ENCODE measurements at regions not wholly inside any gene's neighbourhood (a gene's known extent, or its start where the extent isn't known, plus 50 kb on each side); places are given as distances from the start of the nearest gene placed in this dataset.
"Not testable (repeated sequence)": the region's sequence is repeated elsewhere in the genome, so short reads cannot be mapped to it uniquely, and the experiment has no call there.

DNA sequence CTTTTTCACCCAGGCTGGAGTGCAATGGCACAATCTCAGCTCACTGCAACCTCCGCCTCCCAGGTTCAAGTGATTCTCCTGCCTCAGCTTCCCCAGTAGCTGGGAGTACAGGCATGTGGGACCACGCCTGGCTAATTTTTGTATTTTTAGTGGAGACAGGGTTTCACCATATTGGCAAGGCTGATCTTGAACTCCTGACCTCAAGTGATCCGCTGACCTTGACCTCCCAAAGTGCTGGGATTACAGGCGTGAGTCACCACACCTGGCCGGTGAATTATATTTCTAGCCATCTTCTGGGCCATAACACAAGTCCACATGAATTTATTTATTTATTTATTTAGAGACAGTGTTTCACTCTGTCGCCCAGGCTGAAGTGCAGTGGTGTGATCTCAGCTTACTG lies 105.0 kb upstream of the XPO1 start:
- in situ Hi-C loops (cut with HindIII; ENCODE audit: low sequenced_read_pairs); DNase-seq (ENCODE audit: low spot score): not testable (repeated sequence)

GRCh38 chr2:61640406-61640805 lies 102.2 kb upstream of the XPO1 start:
- DNase-seq (ENCODE audit: low spot score), result no peak
- in situ Hi-C loops (cut with HindIII; ENCODE audit: low sequenced_read_pairs), result no loop called here

DNA sequence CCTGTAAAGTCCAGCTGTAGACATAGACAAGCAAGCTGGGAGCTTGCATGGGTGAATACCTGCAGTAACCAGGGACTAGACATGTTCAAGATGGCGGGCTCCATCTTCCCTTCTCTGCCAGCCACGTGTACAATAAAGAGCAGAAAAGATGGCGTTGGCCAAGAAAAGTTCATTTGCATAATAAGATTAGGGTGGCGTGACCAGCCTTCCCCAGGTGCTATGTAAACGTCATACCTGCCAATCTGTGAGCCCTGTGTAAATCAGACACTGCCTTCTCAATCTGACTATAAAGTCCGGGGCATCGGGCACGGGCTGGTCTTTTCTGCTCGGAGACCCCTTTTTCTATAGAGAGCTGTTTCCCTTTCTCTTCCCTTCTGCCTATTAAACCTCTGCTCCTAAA lies 101.6 kb upstream of the XPO1 start:
- in situ Hi-C loops (cut with HindIII; ENCODE audit: low sequenced_read_pairs), result no loop called here
- DNase-seq (ENCODE audit: low spot score), result no peak

- DNase-seq (ENCODE audit: low spot score), result no peak
- in situ Hi-C loops (cut with HindIII; ENCODE audit: low sequenced_read_pairs), result no loop called here
These were observed 98.5 kb upstream of the XPO1 start for GRCh38 chr2:61636686-61637085.

- in situ Hi-C loops (cut with HindIII; ENCODE audit: low sequenced_read_pairs), result no loop called here
- DNase-seq (ENCODE audit: low spot score), result no peak
These were observed 96.4 kb upstream of the XPO1 start for GRCh38 chr2:61634512-61634911.

- in situ Hi-C loops (cut with HindIII; ENCODE audit: low sequenced_read_pairs), result no loop called here
- no peak for DNase-seq (ENCODE audit: low spot score)
These were observed 95.1 kb upstream of the XPO1 start for GRCh38 chr2:61633250-61633649.

DNA sequence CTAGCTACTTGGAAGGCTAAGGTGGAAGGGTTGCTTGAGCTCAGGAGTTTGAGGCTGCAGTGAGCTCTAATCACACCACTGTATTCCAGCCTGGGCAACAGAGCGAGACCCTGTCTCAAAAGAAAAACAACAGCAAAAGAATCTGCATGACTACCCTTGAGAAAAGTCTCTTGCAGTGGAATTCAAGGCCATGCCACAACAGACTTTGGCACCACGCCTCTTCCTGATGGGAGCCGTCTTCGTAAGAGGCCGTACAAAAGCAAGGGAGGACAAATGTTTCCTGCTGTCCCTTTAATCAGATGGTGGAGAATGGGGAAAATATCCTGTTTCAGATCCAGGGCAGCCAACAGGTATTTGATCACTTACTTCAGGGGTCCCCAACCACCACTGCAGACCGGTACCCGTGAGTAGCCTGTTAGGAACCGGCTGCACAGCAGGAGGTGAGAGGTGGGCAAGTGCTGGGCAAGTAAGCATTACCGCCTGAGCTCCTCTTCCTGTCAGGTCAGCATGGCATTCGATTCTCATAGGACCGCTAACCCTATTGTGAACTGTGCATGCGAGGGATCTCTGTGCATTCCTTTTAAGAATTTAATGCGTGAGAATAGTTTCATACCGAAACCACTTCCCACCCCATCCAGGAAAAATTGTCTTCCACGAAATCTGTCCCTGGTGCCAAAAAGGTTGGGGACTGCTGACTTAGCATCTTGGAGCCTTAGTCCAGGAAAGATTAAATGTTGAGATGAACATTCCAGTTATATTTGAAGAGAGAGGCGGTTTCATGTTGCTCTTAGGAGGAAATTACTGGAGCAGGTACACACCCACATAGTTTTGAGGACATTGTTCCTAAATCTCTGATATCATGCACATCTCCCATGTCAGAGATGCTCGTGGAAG lies 94.4 kb upstream of the XPO1 start:
- in situ Hi-C loops (cut with HindIII; ENCODE audit: low sequenced_read_pairs), result no loop called here
- no peak for DNase-seq (ENCODE audit: low spot score)

- no peak for DNase-seq (ENCODE audit: low spot score)
- in situ Hi-C loops (cut with HindIII; ENCODE audit: low sequenced_read_pairs), result no loop called here
These were observed 93.2 kb upstream of the XPO1 start for GRCh38 chr2:61631321-61631720.

DNA sequence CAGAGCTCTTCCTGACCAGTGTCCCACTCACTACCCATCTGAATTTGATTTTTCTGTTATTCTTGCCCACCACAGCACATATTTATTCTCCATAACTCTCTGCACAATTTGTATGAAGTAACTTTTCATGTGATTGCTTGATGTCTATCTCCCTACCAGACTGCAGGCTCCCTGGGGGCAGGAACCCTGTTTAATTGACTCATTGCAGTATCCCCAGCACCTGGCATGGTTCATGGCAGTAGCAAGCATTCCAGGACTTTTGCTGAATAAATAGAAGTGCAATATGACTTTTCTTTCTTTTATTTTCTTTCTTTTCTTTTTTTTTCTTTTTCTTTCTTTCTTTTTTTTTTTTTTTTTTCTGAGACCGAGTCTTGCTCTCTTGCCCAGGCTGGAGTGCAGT lies 88.7 kb upstream of the XPO1 start:
- DNase-seq (ENCODE audit: low spot score), result no peak
- in situ Hi-C loops (cut with HindIII; ENCODE audit: low sequenced_read_pairs), result no loop called here

- DNase-seq (ENCODE audit: low spot score), result no peak
- in situ Hi-C loops (cut with HindIII; ENCODE audit: low sequenced_read_pairs), result no loop called here
These were observed 85.6 kb upstream of the XPO1 start for GRCh38 chr2:61623747-61624146.

DNA sequence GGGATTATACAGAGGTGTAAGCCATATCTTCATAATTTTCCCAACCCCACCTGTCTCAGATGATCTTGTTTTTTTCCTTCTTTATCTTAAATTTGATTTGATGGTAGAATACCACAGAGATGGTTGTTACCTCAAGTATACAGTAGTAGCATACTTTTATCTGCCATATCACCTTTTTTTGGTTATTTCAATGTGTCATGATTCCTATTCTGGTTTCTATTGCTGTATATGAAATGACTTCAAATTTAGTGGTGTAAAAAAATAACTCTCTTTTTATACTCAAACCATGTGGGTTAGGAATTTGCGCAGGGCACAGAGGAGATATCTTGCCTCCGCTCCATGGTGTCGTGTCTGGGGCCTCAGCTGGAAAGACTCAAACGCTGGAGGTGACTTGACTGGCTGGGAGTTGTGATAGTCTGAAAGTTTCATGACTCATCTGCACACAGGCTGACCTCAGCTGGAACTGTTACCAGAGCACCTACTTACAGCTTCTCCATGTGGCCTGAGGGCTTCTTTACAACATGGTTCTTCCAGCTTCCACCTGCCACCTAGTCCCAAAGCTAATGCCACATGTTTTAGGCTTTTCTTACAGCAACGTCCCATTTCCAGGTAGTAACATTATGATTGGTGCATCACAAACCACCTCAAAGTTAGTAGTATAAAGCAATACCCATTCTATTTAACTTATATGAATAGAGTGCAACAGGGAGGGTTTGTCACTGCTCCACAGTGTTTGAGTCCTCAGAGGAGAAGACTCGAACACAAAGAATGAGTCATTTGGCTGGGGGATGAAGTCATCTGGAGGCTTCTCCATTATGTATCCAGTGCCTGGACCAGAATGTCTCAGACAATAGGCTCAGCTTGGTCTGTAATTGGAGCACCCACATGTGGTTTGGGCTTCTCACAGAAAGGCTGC lies 82.3 kb upstream of the XPO1 start:
- no peak for DNase-seq (ENCODE audit: low spot score)
- in situ Hi-C loops (cut with HindIII; ENCODE audit: low sequenced_read_pairs), result no loop called here

DNA sequence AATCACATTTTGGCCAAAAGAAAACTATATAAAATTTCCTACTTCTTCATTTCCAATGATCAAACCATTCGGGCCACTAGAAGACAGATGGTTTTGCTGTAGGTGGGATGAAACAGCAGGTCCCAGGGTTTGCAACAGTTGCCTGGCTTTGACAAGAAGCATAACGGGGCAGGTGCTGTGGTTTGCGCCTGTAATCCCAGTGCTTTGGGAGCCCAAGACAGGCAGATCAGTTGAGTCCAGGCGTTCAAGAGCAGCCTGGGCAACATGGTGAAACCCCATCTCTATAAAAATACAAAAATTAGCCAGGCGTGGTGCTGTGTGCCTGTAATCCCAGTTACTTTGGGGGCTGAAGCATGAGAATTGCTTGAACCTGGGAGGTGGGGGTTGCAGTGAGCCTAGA lies 81.4 kb upstream of the XPO1 start:
- in situ Hi-C loops (cut with HindIII; ENCODE audit: low sequenced_read_pairs), result no loop called here

DNA sequence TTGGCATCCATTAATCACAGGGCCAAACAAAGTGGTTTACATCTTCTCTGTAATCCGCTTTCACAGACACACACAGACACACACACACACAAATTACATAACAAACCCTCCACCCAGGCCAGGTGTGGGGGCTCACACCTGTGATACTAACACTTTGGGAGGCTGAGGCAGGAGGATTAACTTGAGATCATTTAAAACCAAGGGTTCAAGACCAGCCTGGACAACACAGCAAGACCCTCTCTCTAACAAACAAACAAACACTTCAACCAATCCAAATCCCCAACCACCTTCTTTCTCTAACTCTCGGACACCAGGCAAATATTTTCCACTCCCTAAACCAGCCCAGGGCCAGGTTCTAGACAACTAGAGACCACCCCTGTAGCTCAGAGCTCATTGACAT lies 79.5 kb upstream of the XPO1 start:
- in situ Hi-C loops (cut with HindIII; ENCODE audit: low sequenced_read_pairs), result no loop called here
- no peak for DNase-seq (ENCODE audit: low spot score)

More for the DNA sequence above, 81.4 kb upstream of the XPO1 start:
- DNase-seq (ENCODE audit: low spot score), result no peak

GRCh38 chr2:61605245-61605644 lies 67.1 kb upstream of the XPO1 start:
- DNase-seq (ENCODE audit: low spot score), result no peak
- in situ Hi-C loops (cut with HindIII; ENCODE audit: low sequenced_read_pairs), result no loop called here

DNA sequence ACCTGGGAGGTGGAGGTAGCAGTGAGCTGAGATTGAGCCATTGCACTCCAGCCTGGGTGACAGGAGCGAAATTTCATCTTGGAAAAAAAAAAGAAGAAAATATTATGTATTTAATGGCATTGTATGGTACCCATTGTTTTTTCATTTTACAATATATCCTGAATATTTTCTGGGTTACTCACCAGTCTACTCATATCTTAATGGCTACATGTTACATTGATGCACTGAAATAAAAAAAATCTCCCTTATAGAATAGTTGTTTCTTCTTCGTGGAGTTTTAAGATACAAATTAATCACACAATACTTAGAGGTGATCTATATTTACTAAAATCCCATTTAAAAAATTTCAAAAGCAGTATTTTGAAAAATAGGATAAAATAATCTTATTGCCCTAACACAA lies 66.3 kb upstream of the XPO1 start:
- no peak for DNase-seq (ENCODE audit: low spot score)
- in situ Hi-C loops (cut with HindIII; ENCODE audit: low sequenced_read_pairs), result no loop called here

DNA sequence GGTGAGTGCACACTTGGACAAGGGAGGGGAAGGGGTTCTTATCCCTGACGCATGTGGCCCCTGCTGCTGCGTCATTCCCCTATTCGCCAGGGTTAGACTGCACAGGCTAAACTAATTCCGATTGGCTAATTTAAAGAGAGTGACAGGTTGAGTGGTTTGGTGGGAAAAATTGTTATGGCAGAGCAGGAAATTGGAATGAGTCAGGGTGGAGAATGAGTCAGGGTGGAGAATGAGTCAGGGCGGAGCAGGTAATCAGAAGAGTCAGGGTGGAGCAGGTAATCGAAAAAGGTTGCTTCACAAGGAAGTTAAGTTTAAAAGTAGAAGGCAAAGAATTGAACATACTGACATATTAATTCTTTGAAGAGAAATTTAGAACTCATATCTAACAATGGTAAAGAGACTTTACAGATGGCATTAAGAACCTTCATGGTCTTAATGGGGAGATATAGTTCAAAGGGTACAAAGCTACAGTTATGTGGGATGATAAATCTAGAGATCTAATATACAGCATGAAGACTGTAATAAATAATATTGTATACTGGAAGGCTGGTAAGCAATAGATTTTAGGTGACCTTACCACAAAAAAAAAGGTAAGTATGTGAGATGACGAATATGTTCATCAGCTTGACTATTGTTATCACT lies 60.5 kb upstream of the XPO1 start:
- DNase-seq (ENCODE audit: low spot score); in situ Hi-C loops (cut with HindIII; ENCODE audit: low sequenced_read_pairs): not testable (repeated sequence)

DNA sequence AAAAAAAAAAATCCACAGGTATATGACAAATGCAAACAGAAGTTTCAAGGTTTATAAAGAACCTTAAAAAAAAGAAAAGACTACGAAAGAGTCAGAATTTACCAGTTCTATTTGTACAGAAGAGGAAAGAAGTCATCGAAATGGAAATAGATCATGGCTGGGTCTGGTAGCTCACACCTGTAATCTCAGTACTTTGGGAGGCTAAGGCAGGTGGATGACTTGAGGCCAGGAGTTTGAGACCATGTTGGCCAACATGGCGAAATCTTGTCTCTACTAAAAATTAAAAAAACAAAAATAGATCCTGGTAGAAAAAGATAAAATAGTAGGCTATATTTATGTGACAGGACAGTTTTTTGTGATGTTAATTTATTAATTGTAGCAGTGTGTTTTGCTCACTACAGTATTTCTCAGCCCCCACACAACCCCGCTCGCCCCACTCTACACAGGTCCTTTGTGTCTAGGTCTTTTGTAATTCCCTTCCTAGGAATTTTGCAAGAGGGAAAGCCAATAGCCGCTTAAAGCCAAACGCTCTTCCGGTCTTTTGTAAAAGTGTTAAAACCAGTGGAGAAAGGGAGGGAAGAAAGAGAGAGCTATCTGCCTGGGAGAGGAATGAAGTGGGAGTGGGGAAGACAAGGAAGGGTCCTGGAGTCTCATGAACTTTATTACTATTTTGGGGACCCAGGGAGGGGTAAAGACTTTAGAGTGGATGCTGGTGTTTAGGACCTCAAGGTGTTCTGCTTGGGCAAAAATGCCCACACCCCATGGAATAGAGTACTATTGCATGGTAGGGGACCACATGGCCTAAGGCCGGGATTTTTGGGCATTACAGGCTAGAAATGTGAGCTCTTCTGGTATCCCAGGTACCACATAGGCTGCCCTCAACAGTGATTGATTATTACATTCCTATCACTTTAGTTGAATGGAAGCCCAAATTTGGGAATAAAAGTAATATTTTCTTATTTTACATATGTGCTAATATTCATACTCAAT lies 59.4 kb upstream of the XPO1 start:
- no peak for DNase-seq (ENCODE audit: low spot score)
- in situ Hi-C loops (cut with HindIII; ENCODE audit: low sequenced_read_pairs), result no loop called here

DNA sequence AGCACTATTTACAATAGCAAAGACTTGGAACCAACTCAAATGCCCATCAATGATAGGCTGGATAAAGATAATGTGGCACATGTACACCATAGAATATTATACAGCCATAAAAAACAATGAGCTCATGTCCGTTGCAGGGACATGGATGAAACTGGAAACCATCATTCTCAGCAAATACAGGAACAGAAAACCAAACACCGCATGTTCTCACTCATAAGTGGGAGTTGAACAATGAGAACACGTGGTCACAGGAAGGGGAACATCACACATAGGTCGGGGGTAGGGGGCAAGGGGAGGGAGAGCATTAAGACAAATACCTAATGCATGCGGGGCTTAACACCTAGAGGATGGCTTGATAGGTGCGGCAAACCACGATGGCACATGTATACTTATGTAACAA lies 56.0 kb upstream of the XPO1 start:
- DNase-seq (ENCODE audit: low spot score); in situ Hi-C loops (cut with HindIII; ENCODE audit: low sequenced_read_pairs): not testable (repeated sequence)

GRCh38 chr2:61593648-61594047 lies 55.5 kb upstream of the XPO1 start:
- DNase-seq (ENCODE audit: low spot score); in situ Hi-C loops (cut with HindIII; ENCODE audit: low sequenced_read_pairs): not testable (repeated sequence)
